H1 (cell line): ENCODE measurements at regions not wholly inside any gene's neighbourhood (a gene's known extent, or its start where the extent isn't known, plus 50 kb on each side); places are given as distances from the start of the nearest gene placed in this dataset.

Experiments used
- CTCF ChIA-PET: fragments of 300-600 bp; sonication (Branson Sonifier 250); formaldehyde crosslinking; loops from one replicate; lab custom pipeline; 2021; ENCODE audit not compliant: partially characterized antibody; lab: Charles Lee
- POLR2A ChIA-PET: fragments of 300-600 bp; sonication (Branson Sonifier 250); formaldehyde crosslinking; loops from one replicate; lab custom pipeline; 2021; ENCODE audit warnings: inconsistent platforms; ENCODE audit not compliant: partially characterized antibody; lab: Charles Lee
- DNase-seq, 2 experiments: peaks; one replicate each; pipeline versions ENCODE4 v3.0.0 to v3.0.0-alpha.2; 2010 to 2022; ENCODE audit warnings: low spot score in 2 of 2, low read depth in 1 of 2, mixed read lengths in 1 of 2
- FAIRE-seq: peaks from 2 replicates; lab custom pipeline; 2011; peaks lifted over from hg19 to GRCh38; lab: Jason Lieb, UNC
- H2AFZ ChIP-seq: 2 replicates; pipeline ENCODE4 v1.8.1; 2012; ENCODE audit warnings: low read length, inconsistent platforms
- H2AK5ac ChIP-seq: 2 replicates; pipeline ENCODE4 v1.6.1; 2013; ENCODE audit warnings: low read depth, low read length
- H2BK120ac ChIP-seq: replicated peaks from 2 replicates; pipeline ENCODE3; 2013; ENCODE audit warnings: low read depth, low read length, inconsistent platforms
- H2BK12ac ChIP-seq: 2 replicates; pipeline ENCODE4 v1.6.1; 2013; ENCODE audit warnings: low read depth, low read length
- H2BK15ac ChIP-seq: 2 replicates; pipeline ENCODE4 v1.6.1; 2013; ENCODE audit warnings: low read length
- H2BK20ac ChIP-seq: 2 replicates; pipeline ENCODE4 v1.6.1; 2013; ENCODE audit warnings: low read length
- H2BK5ac ChIP-seq: 2 replicates; pipeline ENCODE4 v1.6.1; 2013; ENCODE audit warnings: low read depth, low read length
- H3K14ac ChIP-seq: 2 replicates; pipeline ENCODE4 v1.6.1; 2013; ENCODE audit warnings: inconsistent platforms; ENCODE audit not compliant: insufficient read length
- H3K18ac ChIP-seq: 2 replicates; pipeline ENCODE4 v1.6.1; 2013; ENCODE audit warnings: low read length; ENCODE audit errors: extremely low read depth
- H3K23ac ChIP-seq: 2 replicates; pipeline ENCODE4 v1.6.1; 2013; ENCODE audit warnings: inconsistent platforms; ENCODE audit not compliant: insufficient read length
- H3K23me2 ChIP-seq: 2 replicates; pipeline ENCODE4 v1.6.1; 2013; ENCODE audit warnings: low read depth, low read length
- H3K27ac ChIP-seq: 2 replicates; pipeline ENCODE4 v1.6.1; 2011; ENCODE audit warnings: low read depth, low read length, inconsistent platforms
- H3K27me3 ChIP-seq, 4 experiments: replicated peaks in 1 of 4; 1 replicate in 1 of 4; 2 replicates in 3 of 4; pipeline versions ENCODE4 v1.6.1 to v1.8.1; 2011 to 2013; ENCODE audit warnings: low read length in 3 of 4, mild to moderate bottlenecking in 3 of 4, inconsistent platforms in 2 of 4, mixed read lengths in 2 of 4, moderate library complexity in 1 of 4; ENCODE audit not compliant: control insufficient read depth in 3 of 4, insufficient read depth in 3 of 4; ENCODE audit errors: extremely low read depth in 1 of 4
- H3K36me3 ChIP-seq, 4 experiments: 2 replicates each; pipeline versions ENCODE4 v1.6.1 to v1.8.1; 2011 to 2013; ENCODE audit warnings: mild to moderate bottlenecking in 4 of 4, low read length in 3 of 4, moderate library complexity in 2 of 4, control low read depth in 1 of 4, inconsistent platforms in 1 of 4; ENCODE audit not compliant: insufficient read depth in 4 of 4, control insufficient read depth in 2 of 4
- H3K4ac ChIP-seq: replicated peaks from 2 replicates; pipeline ENCODE3; 2013; ENCODE audit warnings: low read length, low read depth, mixed read lengths, inconsistent platforms; ENCODE audit not compliant: insufficient read length
- H3K4me1 ChIP-seq, 4 experiments: replicated peaks in 1 of 4; 1 replicate in 1 of 4; 2 replicates in 3 of 4; pipeline versions ENCODE4 v1.6.1 to v1.8.1; 2011 to 2013; ENCODE audit warnings: low read length in 3 of 4, inconsistent platforms in 2 of 4, mixed read lengths in 1 of 4; ENCODE audit not compliant: insufficient read depth in 4 of 4, control insufficient read depth in 3 of 4
- H3K4me2 ChIP-seq, 2 experiments: 2 replicates each; pipeline versions ENCODE4 v1.6.1 to v1.8.1; 2011 to 2013; ENCODE audit warnings: low read depth in 2 of 2, low read length in 2 of 2, control low read depth in 1 of 2, inconsistent platforms in 1 of 2, mild to moderate bottlenecking in 1 of 2; ENCODE audit not compliant: insufficient read depth in 1 of 2
- H3K4me3 ChIP-seq, 4 experiments: fragments of 200-600, 300-600 bp in 1 of 4; sonication (generic), shearing (Covaris generic), sonication (Bioruptor Twin) in 1 of 4; 2 replicates each; pipeline versions ENCODE4 v1.5.1 to v1.8.1; 2011 to 2016; ENCODE audit warnings: low read length in 4 of 4, low read depth in 3 of 4, control low read depth in 2 of 4, inconsistent platforms in 2 of 4, mild to moderate bottlenecking in 2 of 4, mixed read lengths in 1 of 4, moderate library complexity in 1 of 4; ENCODE audit not compliant: insufficient read depth in 2 of 4; ENCODE audit errors: extremely low read depth in 1 of 4
- H3K56ac ChIP-seq: replicated peaks from 2 replicates; pipeline ENCODE3; 2013; ENCODE audit warnings: low read depth, mild to moderate bottlenecking, mixed read lengths, low read length, inconsistent platforms; ENCODE audit not compliant: insufficient read length
- H3K79me1 ChIP-seq: 2 replicates; pipeline ENCODE4 v1.6.1; 2013; ENCODE audit warnings: low read depth, low read length, control low read depth
- H3K79me2 ChIP-seq, 2 experiments: 2 replicates each; pipeline versions ENCODE4 v1.6.1 to v1.8.1; 2012 to 2013; ENCODE audit warnings: low read length in 2 of 2, mild to moderate bottlenecking in 2 of 2, inconsistent platforms in 1 of 2; ENCODE audit not compliant: insufficient read depth in 2 of 2, control insufficient read depth in 1 of 2
- H3K9ac ChIP-seq, 4 experiments: replicated peaks in 1 of 4; 1 replicate in 1 of 4; 2 replicates in 3 of 4; pipeline versions ENCODE4 v1.6.1 to v1.8.1; 2011 to 2013; ENCODE audit warnings: low read depth in 3 of 4, low read length in 3 of 4, control low read depth in 2 of 4, mild to moderate bottlenecking in 2 of 4, moderate library complexity in 2 of 4, inconsistent platforms in 1 of 4; ENCODE audit errors: extremely low read depth in 1 of 4
- H3K9me3 ChIP-seq, 2 experiments: 2 replicates each; pipeline versions ENCODE4 v1.6.1 to v1.8.1; 2012 to 2013; ENCODE audit warnings: mild to moderate bottlenecking in 2 of 2, moderate library complexity in 2 of 2, control low read depth in 1 of 2, inconsistent platforms in 1 of 2, low read depth in 1 of 2, low read length in 1 of 2, mixed read lengths in 1 of 2; ENCODE audit not compliant: insufficient read depth in 2 of 2
- H4K20me1 ChIP-seq, 2 experiments: replicated peaks in 1 of 2; 2 replicates each; pipeline versions ENCODE3 to v1.8.1; 2011 to 2013; ENCODE audit warnings: inconsistent platforms in 2 of 2, low read length in 2 of 2, mild to moderate bottlenecking in 1 of 2; ENCODE audit not compliant: insufficient read depth in 2 of 2, control insufficient read depth in 1 of 2
- H4K5ac ChIP-seq: 2 replicates; pipeline ENCODE4 v1.6.1; 2013; ENCODE audit warnings: low read length, low read depth, mixed read lengths, inconsistent platforms; ENCODE audit not compliant: insufficient read length
- H4K8ac ChIP-seq: 2 replicates; pipeline ENCODE4 v1.8.0; 2013; ENCODE audit warnings: mild to moderate bottlenecking, moderate library complexity, low read length, inconsistent platforms; ENCODE audit not compliant: insufficient read depth; ENCODE audit errors: extremely low read depth
- H4K91ac ChIP-seq: replicated peaks from 2 replicates; pipeline ENCODE3; 2013; ENCODE audit warnings: low read length, mixed read lengths, inconsistent platforms; ENCODE audit not compliant: insufficient read length
- ASH2L ChIP-seq: fragments of 200-600, 300-600 bp; sonication (generic); IDR thresholded peaks from one replicate; pipeline ENCODE4 v1.7.1; 2017; ENCODE audit warnings: low read length
- NRF1 ChIP-seq: IDR thresholded peaks from 2 replicates; pipeline ENCODE4 v1.6.1; 2011; ENCODE audit warnings: mild to moderate bottlenecking, low read depth, low read length, improper control_type of control experiment
- POLR2AphosphoS5 ChIP-seq: IDR thresholded peaks from 2 replicates; pipeline ENCODE4 v1.6.1; 2011; ENCODE audit warnings: low read depth, low read length
- WGBS, 2 experiments: shearing (Covaris generic) in 1 of 2; methylation state at CpG; one replicate each; pipeline versions ENCODE4 v1.1.6 to v1.1.7; 2013 to 2015; ENCODE audit warnings: low lambda C conversion rate in 2 of 2, mixed read lengths in 2 of 2, inconsistent platforms in 1 of 2, low coverage in 1 of 2, missing lambda C conversion rate in 1 of 2; ENCODE audit not compliant: insufficient replicate concordance in 2 of 2, insufficient coverage in 1 of 2, insufficient read length in 1 of 2; ENCODE audit errors: extremely low coverage in 1 of 2, missing lambda C conversion rate in 1 of 2; 5-methylcytosine and 5-hydroxymethylcytosine counted together

DNA sequence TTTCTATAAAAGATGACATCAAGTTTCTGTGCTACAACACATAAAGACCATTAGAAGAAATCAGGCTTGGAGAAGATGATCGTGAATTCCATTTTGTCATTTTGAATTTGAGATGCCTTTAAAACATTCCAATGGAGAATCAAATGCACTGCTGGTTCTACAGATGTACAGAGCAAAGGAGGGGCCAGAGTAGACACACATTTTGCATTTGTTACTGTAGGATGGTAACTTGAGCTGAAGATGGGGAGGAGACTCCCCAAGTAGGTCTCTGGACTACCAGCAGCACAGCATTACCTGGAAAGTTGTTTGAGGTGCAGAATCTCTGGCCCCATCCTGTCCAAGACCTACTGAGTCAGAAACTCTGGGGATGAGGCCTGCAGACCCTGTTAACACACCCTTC lies 121.6 kb upstream of the RALGAPA2 start:
- DNase-seq: no peak
- Histone ChIP-seq H4K91ac (no peak overlapping the region), H2AK5ac (no peak overlapping the region), H3K9me3 (peaks cover 8 to 11% of the 10 kb centered on the region in 2 experiments; a peak in 2 of 4 replicates), H3K4me2 (no peak overlapping the region), H2BK5ac (no peak overlapping the region), H3K4me1 (no peaks in the 10 kb centered on the region), H3K23me2 (no peaks in the 10 kb centered on the region), H2BK20ac (no peak overlapping the region), H3K4me3 (no peak overlapping the region), H3K23ac (no peak overlapping the region), H3K27me3 (no peaks in the 10 kb centered on the region; a peak in 1 of 7 replicates), H3K18ac (no peak overlapping the region), H3K36me3 (no peaks in the 10 kb centered on the region), H2BK15ac (no peak overlapping the region), H4K5ac (no peak overlapping the region), H3K9ac (no peak overlapping the region), H4K8ac (no peak overlapping the region), H3K14ac (no peak overlapping the region), H2BK12ac (no peak overlapping the region), H3K27ac (no peak overlapping the region), H3K4ac (no peak overlapping the region), H2AFZ (no peak overlapping the region), H3K56ac (no peak overlapping the region), H3K79me1 (no peaks in the 10 kb centered on the region), H2BK120ac (no peak overlapping the region), H3K79me2 (no peaks in the 10 kb centered on the region), H4K20me1 (no peaks in the 10 kb centered on the region)
- WGBS, 2 experiments: 84% methylated on average over 1 of the region's 1 CpG; no CpG with 5 or more reads in 1 of the 2 experiments
- ChIA-PET CTCF (interaction anchor here (7.8 to 10.4 kb wide), 3 partner anchors 10 to 671 kb away, joined by 56 to 128 read pairs (median 67); no protein-coding TSS in a partner anchor), POLR2A (no interaction called here)
- TF ChIP-seq POLR2AphosphoS5 (no peak), ASH2L (no peak), NRF1 (no peak)
- FAIRE-seq: no peak
